ENCODE measurements at regions not wholly inside any gene's neighbourhood (a gene's known extent, or its start where the extent isn't known, plus 50 kb on each side); places are given as distances from the start of the nearest gene placed in this dataset.
"Not testable (repeated sequence)": the region's sequence is repeated elsewhere in the genome, so short reads cannot be mapped to it uniquely, and the experiment has no call there.

- DNase-seq (ENCODE audit: low spot score), result no peak
- no peaks in the 10 kb centered on the region for H3K36me3 Mint-ChIP-seq (ENCODE audit: low read depth, unreplicated experiment)
- no peaks in the 10 kb centered on the region for H3K4me1 Mint-ChIP-seq (ENCODE audit: unreplicated experiment)
- H3K27ac Mint-ChIP-seq (ENCODE audit: unreplicated experiment), result no peak overlapping the region
- H3K27me3 Mint-ChIP-seq (ENCODE audit: unreplicated experiment), result no peaks in the 10 kb centered on the region
- TF ChIP-seq, protein P1, sequence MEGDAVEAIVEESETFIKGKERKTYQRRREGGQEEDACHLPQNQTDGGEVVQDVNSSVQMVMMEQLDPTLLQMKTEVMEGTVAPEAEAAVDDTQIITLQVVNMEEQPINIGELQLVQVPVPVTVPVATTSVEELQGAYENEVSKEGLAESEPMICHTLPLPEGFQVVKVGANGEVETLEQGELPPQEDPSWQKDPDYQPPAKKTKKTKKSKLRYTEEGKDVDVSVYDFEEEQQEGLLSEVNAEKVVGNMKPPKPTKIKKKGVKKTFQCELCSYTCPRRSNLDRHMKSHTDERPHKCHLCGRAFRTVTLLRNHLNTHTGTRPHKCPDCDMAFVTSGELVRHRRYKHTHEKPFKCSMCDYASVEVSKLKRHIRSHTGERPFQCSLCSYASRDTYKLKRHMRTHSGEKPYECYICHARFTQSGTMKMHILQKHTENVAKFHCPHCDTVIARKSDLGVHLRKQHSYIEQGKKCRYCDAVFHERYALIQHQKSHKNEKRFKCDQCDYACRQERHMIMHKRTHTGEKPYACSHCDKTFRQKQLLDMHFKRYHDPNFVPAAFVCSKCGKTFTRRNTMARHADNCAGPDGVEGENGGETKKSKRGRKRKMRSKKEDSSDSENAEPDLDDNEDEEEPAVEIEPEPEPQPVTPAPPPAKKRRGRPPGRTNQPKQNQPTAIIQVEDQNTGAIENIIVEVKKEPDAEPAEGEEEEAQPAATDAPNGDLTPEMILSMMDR (IDR thresholded peaks at IDR 0.05; ENCODE audit: unreplicated experiment), result no peak
- no peaks in the 10 kb centered on the region for H3K9me3 Mint-ChIP-seq (ENCODE audit: unreplicated experiment)
- H3K4me3 Mint-ChIP-seq (ENCODE audit: unreplicated experiment), result no peak overlapping the region
Measured at GRCh38 chr17:5986644-5987043, 83.5 kb upstream of the WSCD1 start.

DNA sequence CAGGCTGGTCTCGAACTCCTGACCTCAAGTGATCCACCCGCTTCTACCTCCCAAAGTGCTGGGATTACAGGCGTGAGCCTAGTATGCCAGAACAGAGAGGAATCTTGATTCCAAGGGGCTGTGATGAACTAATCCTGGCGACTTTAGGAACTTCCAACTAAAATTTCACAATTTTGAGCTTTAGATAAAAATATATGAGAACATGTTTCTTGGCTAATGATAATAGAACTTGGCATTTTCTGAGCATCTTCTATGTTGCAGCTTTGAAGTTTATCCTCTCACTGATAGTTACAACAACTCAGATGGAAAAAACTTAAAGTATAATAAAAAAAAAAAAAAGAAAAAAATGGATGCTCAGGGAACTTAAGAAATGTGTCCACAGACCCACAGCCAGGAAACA, 69.8 kb upstream of the WSCD1 start:
- no peaks in the 10 kb centered on the region for H3K4me1 Mint-ChIP-seq (ENCODE audit: unreplicated experiment)
- no peaks in the 10 kb centered on the region for H3K9me3 Mint-ChIP-seq (ENCODE audit: unreplicated experiment)
- TF ChIP-seq, protein P1 (IDR thresholded peaks at IDR 0.05; ENCODE audit: unreplicated experiment), result no peak
- H3K4me3 Mint-ChIP-seq (ENCODE audit: unreplicated experiment), result no peak overlapping the region
- H3K27ac Mint-ChIP-seq (ENCODE audit: unreplicated experiment), result no peak overlapping the region
- no peaks in the 10 kb centered on the region for H3K36me3 Mint-ChIP-seq (ENCODE audit: low read depth, unreplicated experiment)
- no peak for DNase-seq (ENCODE audit: low spot score)
- no peaks in the 10 kb centered on the region for H3K27me3 Mint-ChIP-seq (ENCODE audit: unreplicated experiment)

- H3K27me3 Mint-ChIP-seq (ENCODE audit: unreplicated experiment); H3K4me3 Mint-ChIP-seq (ENCODE audit: unreplicated experiment); H3K4me1 Mint-ChIP-seq (ENCODE audit: unreplicated experiment); H3K9me3 Mint-ChIP-seq (ENCODE audit: unreplicated experiment); H3K27ac Mint-ChIP-seq (ENCODE audit: unreplicated experiment); DNase-seq (ENCODE audit: low spot score); H3K36me3 Mint-ChIP-seq (ENCODE audit: low read depth, unreplicated experiment): not testable (repeated sequence)
Measured at GRCh38 chr17:6003221-6003620, 67.0 kb upstream of the WSCD1 start.

- Mint-ChIP-seq H3K36me3 (ENCODE audit: low read depth, unreplicated experiment) (no peaks in the 10 kb centered on the region), H3K4me3 (ENCODE audit: unreplicated experiment) (no peak overlapping the region), H3K27me3 (ENCODE audit: unreplicated experiment) (no peaks in the 10 kb centered on the region), H3K27ac (ENCODE audit: unreplicated experiment) (no peak overlapping the region), H3K9me3 (ENCODE audit: unreplicated experiment) (no peaks in the 10 kb centered on the region), H3K4me1 (ENCODE audit: unreplicated experiment) (no peaks in the 10 kb centered on the region)
- TF ChIP-seq, protein P1 (IDR thresholded peaks at IDR 0.05; ENCODE audit: unreplicated experiment), result no peak
- DNase-seq (ENCODE audit: low spot score), result no peak
Measured at GRCh38 chr17:6005939-6006338, 64.2 kb upstream of the WSCD1 start.

- Mint-ChIP-seq H3K27me3 (ENCODE audit: unreplicated experiment) (no peaks in the 10 kb centered on the region), H3K27ac (ENCODE audit: unreplicated experiment) (no peak overlapping the region), H3K4me1 (ENCODE audit: unreplicated experiment) (no peaks in the 10 kb centered on the region), H3K4me3 (ENCODE audit: unreplicated experiment) (no peak overlapping the region), H3K9me3 (ENCODE audit: unreplicated experiment) (no peaks in the 10 kb centered on the region), H3K36me3 (ENCODE audit: low read depth, unreplicated experiment) (no peaks in the 10 kb centered on the region)
- TF ChIP-seq, protein P1 (IDR thresholded peaks at IDR 0.05; ENCODE audit: unreplicated experiment), result no peak
- DNase-seq (ENCODE audit: low spot score), result no peak
Measured at GRCh38 chr17:6011206-6011605, 59.0 kb upstream of the WSCD1 start.

- Mint-ChIP-seq H3K4me3 (ENCODE audit: unreplicated experiment) (no peak overlapping the region), H3K9me3 (ENCODE audit: unreplicated experiment) (no peaks in the 10 kb centered on the region), H3K27me3 (ENCODE audit: unreplicated experiment) (peaks cover 6% of the 10 kb centered on the region), H3K4me1 (ENCODE audit: unreplicated experiment) (no peaks in the 10 kb centered on the region), H3K36me3 (ENCODE audit: low read depth, unreplicated experiment) (no peaks in the 10 kb centered on the region), H3K27ac (ENCODE audit: unreplicated experiment) (no peak overlapping the region)
- TF ChIP-seq, protein P1 (IDR thresholded peaks at IDR 0.05; ENCODE audit: unreplicated experiment), result no peak
- DNase-seq (ENCODE audit: low spot score), result no peak
Measured at GRCh38 chr17:6018788-6019187, 51.4 kb upstream of the WSCD1 start.

Data from endothelial cell (in vitro differentiated cells).